Transverse colon (tissue), 4 donors: ENCODE measurements at regions not wholly inside any gene's neighbourhood (a gene's known extent, or its start where the extent isn't known, plus 50 kb on each side); places are given as distances from the start of the nearest gene placed in this dataset.

ENCODE experiments used
- DNase-seq: peaks from one replicate; pipeline ENCODE4 v3.0.0-alpha.2; 2019
- H3K27ac ChIP-seq, 4 donors: fragments of 200-600 bp; sonication (generic); 2 replicates each; pipeline ENCODE4 v1.5.1; 2016 to 2018; ENCODE audit warnings: inconsistent platforms in 4 of 4
- H3K27me3 ChIP-seq: fragments of 200-600 bp; sonication (generic); 2 replicates; pipeline ENCODE4 v1.5.1; 2017; ENCODE audit warnings: inconsistent platforms
- H3K36me3 ChIP-seq, 4 donors: fragments of 200-600 bp; sonication (generic); 2 replicates each; pipeline ENCODE4 v1.5.1; 2017 to 2019; ENCODE audit warnings: inconsistent platforms in 4 of 4
- H3K4me1 ChIP-seq, 4 donors: fragments of 200-600 bp; sonication (generic); 2 replicates each; pipeline ENCODE4 v1.5.1; 2017 to 2020; ENCODE audit warnings: inconsistent platforms in 4 of 4
- H3K4me3 ChIP-seq, 4 donors: fragments of 200-600 bp; sonication (generic); 1 replicate in 1 of 4; 2 replicates in 3 of 4; pipeline versions ENCODE4 v1.5.1 to v1.6.1; 2017 to 2019; ENCODE audit warnings: inconsistent platforms in 4 of 4
- H3K9me3 ChIP-seq, 2 donors: fragments of 200-600 bp; sonication (generic); 2 replicates each; pipeline ENCODE4 v1.5.1; 2017 to 2019; ENCODE audit warnings: inconsistent platforms in 2 of 2
- EP300 ChIP-seq: sonication (generic); formaldehyde crosslinking; IDR thresholded peaks from one replicate; pipeline ENCODE4 v1.6.1; 2017; ENCODE audit warnings: antibody characterized with exemption, low read depth
- POLR2A ChIP-seq: fragments of 450-650 bp; IDR thresholded peaks from one replicate; pipeline ENCODE4 v1.6.1; 2016; ENCODE audit warnings: antibody characterized with exemption, mild to moderate bottlenecking, moderate library complexity
- POLR2AphosphoS5 ChIP-seq, 3 donors: sonication (generic); formaldehyde crosslinking; IDR thresholded peaks; one replicate each; pipeline ENCODE4 v1.6.1; 2016; ENCODE audit warnings: antibody characterized with exemption in 3 of 3
- WGBS, 2 donors: methylation state at CpG; one replicate each; pipeline ENCODE4 v1.1.5; 2018; ENCODE audit warnings: low coverage in 1 of 2; 5-methylcytosine and 5-hydroxymethylcytosine counted together
- in situ Hi-C, 4 donors: fragments of 200-750 bp; cut with MboI; loops; one replicate each; pipeline versions ENCODE4 v1.15.0 to v1.15.1; 2017; ENCODE audit warnings: low sequenced_read_pairs in 3 of 4, low pct_ligation_motif_present in 1 of 4, low pct_unique_long_range_greater_than_20kb in 1 of 4
- intact Hi-C: fragments of 100-400 bp; cut with DNase I; formaldehyde crosslinking; loops from one replicate; pipeline ENCODE4 v1.15.1; 2023; ENCODE audit warnings: low total_unique reads
- TF ChIP-seq, protein P1 (sequence below), 5 experiments: fragments of 200-600 bp in 3 of 5; fragments of 450-650 bp in 2 of 5; sonication (generic) in 3 of 5; IDR thresholded peaks; 1 replicate in 2 of 5; 2 replicates in 3 of 5; pipeline ENCODE4 v1.5.1; 2016 to 2017; ENCODE audit warnings: antibody characterized with exemption in 5 of 5, inconsistent platforms in 3 of 5, mild to moderate bottlenecking in 2 of 5, moderate library complexity in 1 of 5

DNA sequence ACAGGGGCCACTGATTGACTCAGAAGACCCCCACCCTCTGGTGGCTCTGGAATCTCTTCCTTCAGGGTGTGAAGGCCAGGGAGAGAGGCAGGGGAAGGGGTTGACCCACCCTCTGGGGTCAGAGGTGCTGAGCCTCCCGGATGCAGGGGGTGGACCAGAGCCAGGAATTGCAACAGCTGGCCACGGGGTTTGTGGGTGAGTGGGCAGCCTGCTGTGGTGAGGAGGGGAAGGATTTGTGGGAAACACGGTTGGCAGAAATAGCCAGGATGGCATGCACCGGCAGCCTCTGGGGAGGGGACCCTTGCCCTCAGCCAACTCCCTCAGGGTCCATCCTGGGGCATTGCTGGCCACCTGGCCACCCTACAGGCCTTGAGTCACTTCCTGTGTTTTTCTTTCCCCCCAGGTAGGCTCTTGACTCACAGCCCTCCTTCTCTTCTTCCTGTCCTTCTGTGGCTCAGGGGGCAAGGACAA is 92.8 kb downstream of the MRPL14 start:
- Histone ChIP-seq H3K27me3 (no peaks in the 10 kb centered on the region), H3K36me3 (no peaks in the 10 kb centered on the region), H3K9me3 (no peaks in the 10 kb centered on the region), H3K27ac (no peak overlapping the region), H3K4me3 (no peak overlapping the region), H3K4me1 (no peaks in the 10 kb centered on the region)
- in situ Hi-C loops = no loop called here
- 53 to 67% methylated on average over 2 to 4 of the region's 4 CpGs for WGBS, 2 donors
- TF ChIP-seq EP300 (no peak), POLR2A (no peak), POLR2AphosphoS5 (IDR thresholded peaks at IDR 0.05) (no peak)
- no peak for DNase-seq
- intact Hi-C loops = no loop called here

- H3K27ac ChIP-seq = no peak overlapping the region
- intact Hi-C loops = no loop called here
- TF ChIP-seq POLR2AphosphoS5 (IDR thresholded peaks at IDR 0.05) (no peak), POLR2A (no peak), EP300 (no peak)
- TF ChIP-seq, protein P1, sequence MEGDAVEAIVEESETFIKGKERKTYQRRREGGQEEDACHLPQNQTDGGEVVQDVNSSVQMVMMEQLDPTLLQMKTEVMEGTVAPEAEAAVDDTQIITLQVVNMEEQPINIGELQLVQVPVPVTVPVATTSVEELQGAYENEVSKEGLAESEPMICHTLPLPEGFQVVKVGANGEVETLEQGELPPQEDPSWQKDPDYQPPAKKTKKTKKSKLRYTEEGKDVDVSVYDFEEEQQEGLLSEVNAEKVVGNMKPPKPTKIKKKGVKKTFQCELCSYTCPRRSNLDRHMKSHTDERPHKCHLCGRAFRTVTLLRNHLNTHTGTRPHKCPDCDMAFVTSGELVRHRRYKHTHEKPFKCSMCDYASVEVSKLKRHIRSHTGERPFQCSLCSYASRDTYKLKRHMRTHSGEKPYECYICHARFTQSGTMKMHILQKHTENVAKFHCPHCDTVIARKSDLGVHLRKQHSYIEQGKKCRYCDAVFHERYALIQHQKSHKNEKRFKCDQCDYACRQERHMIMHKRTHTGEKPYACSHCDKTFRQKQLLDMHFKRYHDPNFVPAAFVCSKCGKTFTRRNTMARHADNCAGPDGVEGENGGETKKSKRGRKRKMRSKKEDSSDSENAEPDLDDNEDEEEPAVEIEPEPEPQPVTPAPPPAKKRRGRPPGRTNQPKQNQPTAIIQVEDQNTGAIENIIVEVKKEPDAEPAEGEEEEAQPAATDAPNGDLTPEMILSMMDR (IDR thresholded peaks at IDR 0.05) = no peak
- peaks cover 2% of the 10 kb centered on the region for H3K27me3 ChIP-seq
- no peak for DNase-seq
- in situ Hi-C loops = no loop called here
- WGBS, 2 donors = 70 to 100% methylated on average over 2 to 7 of the region's 7 CpGs
- H3K4me3 ChIP-seq = no peak overlapping the region
- no peaks in the 10 kb centered on the region for H3K36me3 ChIP-seq
- no peaks in the 10 kb centered on the region for H3K9me3 ChIP-seq
- H3K4me1 ChIP-seq = no peaks in the 10 kb centered on the region
Observed at GRCh38 chr6:44030812-44031454, 96.3 kb downstream of the MRPL14 start.

DNA sequence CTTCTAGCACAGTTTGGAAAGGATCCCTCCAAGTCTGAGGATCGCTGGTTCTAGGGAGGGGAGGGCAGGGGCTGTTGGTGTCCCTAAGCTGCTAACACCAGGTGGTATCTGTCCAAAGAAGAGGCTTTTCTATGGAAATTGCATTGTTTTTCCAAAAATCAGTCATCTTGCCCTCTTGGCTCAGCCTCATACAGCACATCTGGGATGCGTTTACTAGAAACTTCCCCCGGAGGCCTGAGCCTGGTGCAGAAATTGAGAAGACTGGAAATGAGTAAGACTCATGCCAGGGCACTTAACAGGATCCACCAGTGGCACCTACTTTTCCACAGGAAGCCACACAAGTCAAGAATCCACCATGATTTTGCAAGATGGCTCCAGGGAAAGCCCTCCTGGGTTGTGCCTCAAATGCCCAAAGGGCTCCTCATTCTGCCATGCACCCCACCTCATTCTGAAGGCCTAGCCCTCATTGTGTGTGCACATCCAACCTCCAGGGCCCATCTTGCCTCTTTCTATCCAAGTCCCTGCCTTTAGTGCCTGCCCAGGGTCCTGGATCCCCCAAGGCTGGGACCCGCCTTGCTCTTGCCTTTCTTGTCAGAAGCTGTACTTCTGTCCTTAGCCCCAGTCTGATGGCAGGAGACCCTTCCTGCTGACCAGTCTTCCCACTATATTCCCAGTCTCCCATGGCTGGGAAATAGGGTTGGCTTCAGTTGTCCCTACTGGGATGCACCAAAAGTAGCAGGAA is 97.6 kb downstream of the MRPL14 start:
- Histone ChIP-seq H3K4me1 (no peaks in the 10 kb centered on the region), H3K9me3 (no peaks in the 10 kb centered on the region), H3K4me3 (no peak overlapping the region), H3K27ac (no peak overlapping the region), H3K27me3 (peaks cover 2% of the 10 kb centered on the region), H3K36me3 (no peaks in the 10 kb centered on the region)
- WGBS, 2 donors = 78 to 100% methylated on average over 2 to 4 of the region's 4 CpGs
- in situ Hi-C loops = no loop called here
- intact Hi-C loops = no loop called here
- TF ChIP-seq EP300 = no peak
- no peak for TF ChIP-seq POLR2A
- TF ChIP-seq, protein P1 (IDR thresholded peaks at IDR 0.05) = no peak
- TF ChIP-seq POLR2AphosphoS5 (IDR thresholded peaks at IDR 0.05) = no peak
- DNase-seq = no peak

- intact Hi-C loops = no loop called here
- Histone ChIP-seq H3K9me3 (no peaks in the 10 kb centered on the region), H3K27me3 (peaks cover 2% of the 10 kb centered on the region), H3K36me3 (no peaks in the 10 kb centered on the region), H3K4me1 (no peaks in the 10 kb centered on the region), H3K4me3 (no peak overlapping the region), H3K27ac (no peak overlapping the region)
- 47 to 57% methylated on average over 2 to 3 of the region's 3 CpGs for WGBS, 2 donors
- DNase-seq = no peak
- TF ChIP-seq, protein P1 (IDR thresholded peaks at IDR 0.05) = no peak
- no peak for TF ChIP-seq POLR2AphosphoS5 (IDR thresholded peaks at IDR 0.05)
- no peak for TF ChIP-seq EP300
- no peak for TF ChIP-seq POLR2A
- in situ Hi-C loops = no loop called here
Observed at GRCh38 chr6:44028789-44029310, 98.4 kb downstream of the MRPL14 start.
